GM21390 (cell line): ENCODE measurements at regions not wholly inside any gene's neighbourhood (a gene's known extent, or its start where the extent isn't known, plus 50 kb on each side); places are given as distances from the start of the nearest gene placed in this dataset.

Source experiments
- ATAC-seq: cut with Tn5 transposase; IDR thresholded peaks from one replicate; pipeline ENCODE4 v1.9.1; 2021; ENCODE audit not compliant: unreplicated experiment

- ATAC-seq: no peak
Measured at GRCh38 chr7:21084286-21084685, 297.6 kb upstream of the SP8 start.

GRCh38 chr7:21086688-21087087 lies 300.0 kb upstream of the SP8 start:
- no peak for ATAC-seq

DNA sequence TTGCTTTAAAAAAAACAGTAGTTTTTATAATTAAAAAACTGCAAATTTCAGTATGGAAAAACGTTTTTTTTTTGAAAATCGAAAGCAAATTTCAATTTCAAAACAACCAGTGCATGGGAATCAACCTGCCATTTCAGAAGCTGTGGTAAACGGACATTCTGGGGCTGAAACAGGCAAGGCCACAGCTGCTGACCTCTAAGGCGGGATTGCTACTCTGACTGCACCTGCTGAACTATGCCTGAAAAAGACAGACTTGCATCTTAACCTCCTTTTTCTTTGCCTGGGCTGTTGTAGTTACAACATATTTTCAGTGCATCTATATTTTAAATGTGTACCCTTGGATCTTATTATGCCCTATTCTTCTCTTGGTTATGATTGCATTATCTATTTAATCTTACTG lies 303.0 kb upstream of the SP8 start:
- no peak for ATAC-seq

- ATAC-seq: no peak
Measured at GRCh38 chr7:21092766-21093702, 306.3 kb upstream of the SP8 start.

- ATAC-seq: no peak
Measured at GRCh38 chr7:21094589-21094988, 307.9 kb upstream of the SP8 start.

DNA sequence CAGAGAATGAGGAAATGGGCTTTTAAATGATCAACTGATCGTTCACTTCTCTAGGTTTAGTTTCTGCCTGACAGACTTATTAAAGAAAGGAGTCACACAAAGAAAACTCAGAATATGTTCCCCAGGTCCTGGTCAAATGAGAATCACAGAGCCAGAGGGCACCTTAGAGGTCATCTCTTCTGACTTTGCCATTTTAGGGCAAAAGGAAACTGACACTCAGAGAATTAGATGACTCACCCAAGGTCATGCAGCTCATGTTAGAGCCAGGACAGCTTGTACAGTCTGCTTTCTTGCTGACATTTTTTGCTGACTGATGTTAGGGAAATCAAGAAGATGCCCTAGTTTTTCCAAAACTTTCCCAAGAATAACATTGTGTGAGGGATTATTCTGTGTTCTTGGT lies 312.7 kb upstream of the SP8 start:
- ATAC-seq: no peak

- no peak for ATAC-seq
Measured at GRCh38 chr7:21099955-21100354, 313.3 kb upstream of the SP8 start.

GRCh38 chr7:21101541-21101940 lies 314.9 kb upstream of the SP8 start:
- ATAC-seq: no peak

DNA sequence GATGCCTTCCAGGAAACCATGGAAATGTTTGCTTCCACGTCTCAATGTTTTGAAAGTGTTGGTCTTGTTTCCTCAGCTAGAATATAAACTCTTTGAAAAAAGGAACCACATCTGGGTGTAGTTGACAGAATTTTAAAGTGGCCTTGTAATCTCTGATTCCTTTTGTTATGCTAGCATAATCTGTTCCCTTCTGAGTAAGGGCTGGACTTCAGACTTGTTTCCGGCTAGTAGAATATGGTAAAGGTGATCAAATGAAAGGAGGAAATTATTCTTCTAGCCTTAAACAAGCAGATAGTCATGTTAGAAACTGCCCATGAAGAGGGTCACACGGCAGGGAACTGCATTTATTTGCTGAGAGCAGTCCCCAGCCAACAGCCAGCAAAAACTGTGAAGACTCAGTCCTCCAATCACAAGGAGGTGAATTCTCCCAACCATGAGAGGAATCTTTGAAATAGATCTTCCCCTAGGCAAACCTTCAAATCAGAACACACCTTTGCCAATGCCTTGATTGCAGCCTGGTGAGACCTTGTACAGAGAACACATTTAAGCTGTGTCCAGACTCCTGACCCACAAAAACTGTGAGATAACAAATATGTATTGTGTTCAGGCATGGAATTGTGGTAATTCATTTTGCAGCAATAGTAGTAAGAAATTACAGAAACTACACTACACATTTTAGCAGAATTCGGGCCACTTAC lies 316.9 kb upstream of the SP8 start:
- ATAC-seq: no peak

- no peak for ATAC-seq
Measured at GRCh38 chr7:21104124-21104500, 317.4 kb upstream of the SP8 start.

DNA sequence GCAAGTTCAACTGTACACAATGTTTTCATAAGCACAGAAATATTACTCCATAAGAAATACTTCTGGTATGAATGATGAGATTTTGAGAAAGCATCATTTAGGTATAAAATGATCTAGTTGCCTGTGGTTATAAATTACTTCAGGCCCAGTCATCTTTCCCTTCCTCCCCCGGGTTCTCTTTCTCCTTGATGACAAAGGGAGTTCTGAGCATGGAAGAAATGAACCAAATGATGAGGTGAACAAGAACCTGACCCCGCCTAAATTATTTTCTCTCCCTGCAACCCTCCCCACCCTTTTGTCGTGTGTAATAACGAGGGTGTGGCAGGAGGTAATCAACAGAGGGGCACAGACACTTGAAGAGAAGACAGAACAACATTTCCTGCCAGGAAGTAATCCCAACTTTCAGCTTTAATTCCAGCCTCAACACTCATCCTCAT lies 319.6 kb upstream of the SP8 start:
- no peak for ATAC-seq

DNA sequence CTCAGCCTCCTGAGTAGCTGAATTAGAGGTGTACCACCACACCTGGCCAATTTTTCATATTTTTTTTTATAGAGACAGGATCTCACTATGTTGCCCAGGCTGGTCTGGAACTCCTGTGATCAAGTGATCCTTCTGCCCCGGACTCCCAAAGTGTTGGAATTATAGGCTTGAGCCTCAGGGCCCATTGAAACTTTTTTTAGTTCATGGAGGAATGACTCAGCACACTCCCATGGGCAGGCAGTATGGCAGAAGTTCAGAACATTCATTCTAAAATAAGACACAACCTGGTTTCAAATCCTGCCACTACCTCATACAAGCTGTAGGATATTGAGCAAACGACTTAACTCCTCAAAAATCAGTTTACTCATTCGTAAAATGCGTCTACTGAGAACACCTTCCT lies 320.4 kb upstream of the SP8 start:
- no peak for ATAC-seq

- ATAC-seq: no peak
Measured at GRCh38 chr7:21108182-21108581, 319.7 kb upstream of the SP4 start.

DNA sequence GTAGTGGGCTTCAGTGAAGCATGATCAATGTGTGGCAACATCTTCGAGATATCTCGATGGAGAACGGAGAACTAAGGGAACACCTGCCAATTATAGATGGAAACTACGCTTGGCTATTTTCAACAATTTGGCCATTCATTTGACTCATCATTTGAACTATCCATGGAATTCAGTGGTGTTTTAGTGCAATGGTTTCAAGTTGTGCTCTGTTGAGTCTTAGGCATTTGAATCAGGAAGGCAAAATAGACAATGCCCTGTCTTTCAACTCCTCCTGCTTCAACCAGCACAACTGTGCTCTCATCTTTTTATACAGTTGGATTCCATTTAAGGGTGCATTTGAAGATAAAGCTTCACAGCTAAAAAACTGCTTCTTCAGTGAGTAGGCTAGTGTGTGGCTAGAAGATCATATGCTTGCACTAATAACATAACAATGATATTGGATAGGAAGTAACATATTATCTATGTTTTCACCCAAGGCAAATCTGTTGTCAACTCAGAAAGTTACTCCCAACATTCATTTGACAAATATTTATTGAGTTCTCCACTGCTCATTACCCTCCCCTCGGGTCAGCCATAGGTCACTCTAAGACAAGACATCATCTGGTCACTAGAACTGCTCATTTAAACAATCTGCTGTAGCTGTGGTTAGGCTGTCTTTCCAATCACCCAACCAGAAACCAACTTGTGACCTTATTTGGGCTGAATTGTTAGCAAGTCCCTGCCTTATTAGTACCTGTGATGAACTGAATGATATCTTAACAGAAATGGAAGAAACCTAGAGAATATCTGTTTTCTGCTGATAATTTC lies 314.1 kb upstream of the SP4 start:
- ATAC-seq: no peak

- no peak for ATAC-seq
Measured at GRCh38 chr7:21123586-21123985, 304.3 kb upstream of the SP4 start.

GRCh38 chr7:21125297-21125696 lies 302.6 kb upstream of the SP4 start:
- no peak for ATAC-seq

- ATAC-seq: no peak
Measured at GRCh38 chr7:21128062-21128817, 299.6 kb upstream of the SP4 start.

GRCh38 chr7:21131897-21132296 lies 296.0 kb upstream of the SP4 start:
- ATAC-seq: no peak

DNA sequence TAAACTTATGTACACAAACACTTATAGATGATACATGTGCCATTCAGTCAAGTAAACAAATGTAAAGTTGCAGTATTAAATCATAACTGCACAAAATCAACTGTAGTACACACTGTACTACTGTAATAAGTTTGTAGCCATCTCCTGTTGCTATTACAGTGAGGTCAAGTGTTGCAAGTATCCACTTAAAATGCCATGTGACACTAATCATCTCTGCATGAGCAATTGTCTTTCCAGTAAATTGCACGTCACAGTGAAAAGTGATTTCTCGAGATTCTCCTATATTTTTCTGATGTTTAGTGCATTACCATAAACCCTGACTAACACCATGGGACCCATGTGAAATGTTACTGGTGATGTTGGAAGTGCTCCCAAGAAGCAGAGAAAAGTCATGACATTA lies 293.3 kb upstream of the SP4 start:
- ATAC-seq: no peak

- no peak for ATAC-seq
Measured at GRCh38 chr7:21135437-21135836, 292.4 kb upstream of the SP4 start.

DNA sequence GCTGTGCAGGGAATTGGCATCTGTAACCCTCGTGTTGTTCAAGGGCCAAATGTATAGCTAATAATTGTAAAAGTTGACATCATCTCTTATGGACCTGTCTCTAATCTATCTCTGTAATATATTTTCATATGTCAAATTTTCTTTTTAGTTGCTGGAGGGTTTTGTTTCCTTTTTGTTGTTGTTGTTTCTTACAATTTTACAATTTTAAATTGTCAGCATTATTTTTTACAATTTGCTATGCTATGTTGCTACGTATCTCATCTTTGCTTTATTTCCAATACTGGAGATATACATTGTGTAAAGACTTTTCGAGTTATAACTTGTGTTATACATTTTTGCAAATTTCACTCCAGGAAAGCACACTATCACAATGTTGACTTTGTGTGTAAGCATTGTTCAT lies 290.2 kb upstream of the SP4 start:
- ATAC-seq: no peak
